ENCODE measurements at regions not wholly inside any gene's neighbourhood (a gene's known extent, or its start where the extent isn't known, plus 50 kb on each side); places are given as distances from the start of the nearest gene placed in this dataset.

DNA sequence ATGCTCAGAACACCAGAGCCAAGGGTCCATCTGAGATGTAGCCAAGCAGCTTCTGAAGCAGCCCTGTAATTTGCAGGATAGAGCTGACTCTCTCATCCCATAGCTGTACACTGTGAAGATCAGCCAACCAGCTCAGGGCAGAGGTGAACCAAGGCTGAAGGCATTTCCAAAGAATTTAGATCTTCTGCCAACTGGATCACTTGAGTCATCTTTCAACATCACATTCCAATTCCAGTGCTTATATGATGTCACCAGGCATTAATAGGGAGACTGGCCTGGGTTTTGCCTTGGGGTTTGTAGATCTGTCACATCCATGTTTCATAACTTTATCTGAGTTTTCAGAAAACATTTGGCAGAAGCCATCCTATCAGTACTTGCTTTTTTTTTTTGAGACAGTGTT, 98.2 kb downstream of the NR2F2 start:
- no TSS peak for BruUV-seq (replicated peaks)
- no peaks in the 10 kb centered on the region for H3K79me2 ChIP-seq (ENCODE audit: insufficient read depth, low read depth, low read length)
- TF ChIP-seq, protein P1, sequence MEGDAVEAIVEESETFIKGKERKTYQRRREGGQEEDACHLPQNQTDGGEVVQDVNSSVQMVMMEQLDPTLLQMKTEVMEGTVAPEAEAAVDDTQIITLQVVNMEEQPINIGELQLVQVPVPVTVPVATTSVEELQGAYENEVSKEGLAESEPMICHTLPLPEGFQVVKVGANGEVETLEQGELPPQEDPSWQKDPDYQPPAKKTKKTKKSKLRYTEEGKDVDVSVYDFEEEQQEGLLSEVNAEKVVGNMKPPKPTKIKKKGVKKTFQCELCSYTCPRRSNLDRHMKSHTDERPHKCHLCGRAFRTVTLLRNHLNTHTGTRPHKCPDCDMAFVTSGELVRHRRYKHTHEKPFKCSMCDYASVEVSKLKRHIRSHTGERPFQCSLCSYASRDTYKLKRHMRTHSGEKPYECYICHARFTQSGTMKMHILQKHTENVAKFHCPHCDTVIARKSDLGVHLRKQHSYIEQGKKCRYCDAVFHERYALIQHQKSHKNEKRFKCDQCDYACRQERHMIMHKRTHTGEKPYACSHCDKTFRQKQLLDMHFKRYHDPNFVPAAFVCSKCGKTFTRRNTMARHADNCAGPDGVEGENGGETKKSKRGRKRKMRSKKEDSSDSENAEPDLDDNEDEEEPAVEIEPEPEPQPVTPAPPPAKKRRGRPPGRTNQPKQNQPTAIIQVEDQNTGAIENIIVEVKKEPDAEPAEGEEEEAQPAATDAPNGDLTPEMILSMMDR (conservative IDR thresholded peaks at IDR 0.05; ENCODE audit: low read length), result no peak
- no peak for TF ChIP-seq EZH2phosphoT487 (IDR thresholded peaks at IDR 0.05; ENCODE audit: borderline replicate concordance, low read depth, low read length)
- no peaks in the 10 kb centered on the region for H3K9me3 ChIP-seq (ENCODE audit: low read length)
- no peaks in the 10 kb centered on the region for H3K36me3 ChIP-seq (ENCODE audit: insufficient read depth, low read length)
- POLR2A ChIA-PET, result no interaction called here
- no peak overlapping the region for H3K4me3 ChIP-seq (ENCODE audit: low read depth, low read length, poor library complexity, severe bottlenecking)
- H3K4me1 ChIP-seq (ENCODE audit: insufficient read depth, low read length, poor library complexity, severe bottlenecking), result no peaks in the 10 kb centered on the region
- CTCF ChIA-PET (ENCODE audit: unreplicated experiment), result no interaction called here
- no peak for DNase-seq (ENCODE audit: low spot score)
- no peaks in the 10 kb centered on the region for H4K20me1 ChIP-seq (ENCODE audit: insufficient read depth, low read length)
- intact Hi-C loops (cut with micrococcal nuclease; ENCODE audit: unreplicated experiment), result no loop called here
- no peak overlapping the region for H3K4me2 ChIP-seq (ENCODE audit: low read length)
- no peak overlapping the region for H2AFZ ChIP-seq (ENCODE audit: low read length)
- H3K9me2 ChIP-seq (ENCODE audit: insufficient read depth, low read length), result no peaks in the 10 kb centered on the region
- H3K27ac ChIP-seq (ENCODE audit: low read depth, low read length, poor library complexity, severe bottlenecking), result no peak overlapping the region

DNA sequence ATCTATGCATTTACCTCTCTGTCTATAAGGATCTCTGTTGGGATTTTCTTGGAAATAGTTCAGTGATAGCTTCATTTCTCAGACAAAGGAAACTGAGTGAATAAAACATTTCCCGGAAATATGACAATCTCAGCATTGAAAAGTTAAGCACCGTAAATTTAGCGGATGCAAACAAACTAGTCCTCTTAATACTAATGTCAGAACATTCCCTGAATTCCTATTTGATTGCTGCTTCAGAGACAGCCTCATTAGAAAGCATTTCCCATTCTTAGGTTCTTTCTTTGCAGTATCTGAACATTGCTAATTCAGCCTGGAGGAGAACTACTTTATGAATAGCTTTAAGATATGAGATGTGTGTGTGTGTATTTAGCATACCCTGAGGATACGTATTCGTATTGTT, 101.3 kb downstream of the NR2F2 start:
- no peak for DNase-seq (ENCODE audit: low spot score)
- Histone ChIP-seq H3K4me1 (ENCODE audit: insufficient read depth, low read length, poor library complexity, severe bottlenecking) (no peaks in the 10 kb centered on the region), H4K20me1 (ENCODE audit: insufficient read depth, low read length) (no peaks in the 10 kb centered on the region), H3K4me2 (ENCODE audit: low read length) (no peak overlapping the region), H3K4me3 (ENCODE audit: low read depth, low read length, poor library complexity, severe bottlenecking) (no peak overlapping the region), H3K9me2 (ENCODE audit: insufficient read depth, low read length) (no peaks in the 10 kb centered on the region), H3K79me2 (ENCODE audit: insufficient read depth, low read depth, low read length) (no peaks in the 10 kb centered on the region), H3K36me3 (ENCODE audit: insufficient read depth, low read length) (no peaks in the 10 kb centered on the region), H2AFZ (ENCODE audit: low read length) (no peak overlapping the region), H3K27ac (ENCODE audit: low read depth, low read length, poor library complexity, severe bottlenecking) (no peak overlapping the region), H3K9me3 (ENCODE audit: low read length) (no peaks in the 10 kb centered on the region)
- POLR2A ChIA-PET, result no interaction called here
- CTCF ChIA-PET (ENCODE audit: unreplicated experiment), result no interaction called here
- TF ChIP-seq, protein P1 (conservative IDR thresholded peaks at IDR 0.05; ENCODE audit: low read length), result no peak
- TF ChIP-seq EZH2phosphoT487 (IDR thresholded peaks at IDR 0.05; ENCODE audit: borderline replicate concordance, low read depth, low read length), result no peak
- no TSS peak for BruUV-seq (replicated peaks)
- intact Hi-C loops (cut with micrococcal nuclease; ENCODE audit: unreplicated experiment), result no loop called here

DNA sequence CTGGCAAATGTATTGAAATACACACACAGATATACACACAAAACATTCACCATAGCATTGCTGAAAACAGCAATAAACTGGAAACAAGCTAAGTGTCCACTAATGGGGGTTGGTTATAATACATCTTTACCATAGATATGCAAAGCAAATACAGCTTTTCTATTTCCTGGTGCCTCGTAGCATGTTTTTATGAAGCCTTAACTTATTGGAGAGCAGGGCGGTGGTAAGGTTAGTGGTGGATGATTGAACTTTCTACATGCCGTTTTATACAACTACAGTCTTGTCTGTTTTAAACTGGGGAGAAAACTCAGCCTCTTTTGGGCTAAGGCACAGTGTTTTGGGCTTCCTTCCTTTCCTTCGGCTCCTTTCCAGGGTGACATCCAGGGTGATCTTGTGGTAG, 104.5 kb downstream of the NR2F2 start:
- Histone ChIP-seq H3K4me3 (ENCODE audit: low read depth, low read length, poor library complexity, severe bottlenecking) (no peak overlapping the region), H3K9me3 (ENCODE audit: low read length) (no peaks in the 10 kb centered on the region), H3K79me2 (ENCODE audit: insufficient read depth, low read depth, low read length) (no peaks in the 10 kb centered on the region), H3K4me1 (ENCODE audit: insufficient read depth, low read length, poor library complexity, severe bottlenecking) (no peaks in the 10 kb centered on the region), H3K4me2 (ENCODE audit: low read length) (no peak overlapping the region), H4K20me1 (ENCODE audit: insufficient read depth, low read length) (no peaks in the 10 kb centered on the region), H3K27ac (ENCODE audit: low read depth, low read length, poor library complexity, severe bottlenecking) (no peak overlapping the region), H2AFZ (ENCODE audit: low read length) (no peak overlapping the region), H3K9me2 (ENCODE audit: insufficient read depth, low read length) (no peaks in the 10 kb centered on the region), H3K36me3 (ENCODE audit: insufficient read depth, low read length) (no peaks in the 10 kb centered on the region)
- TF ChIP-seq EZH2phosphoT487 (IDR thresholded peaks at IDR 0.05; ENCODE audit: borderline replicate concordance, low read depth, low read length), result no peak
- TF ChIP-seq, protein P1 (conservative IDR thresholded peaks at IDR 0.05; ENCODE audit: low read length), result no peak
- ChIA-PET CTCF (ENCODE audit: unreplicated experiment) (no interaction called here), POLR2A (no interaction called here)
- BruUV-seq (replicated peaks), result no TSS peak
- intact Hi-C loops (cut with micrococcal nuclease; ENCODE audit: unreplicated experiment), result no loop called here
- no peak for DNase-seq (ENCODE audit: low spot score)
